Body of pancreas (tissue), 4 donors: ENCODE measurements at regions not wholly inside any gene's neighbourhood (a gene's known extent, or its start where the extent isn't known, plus 50 kb on each side); places are given as distances from the start of the nearest gene placed in this dataset.

Source experiments
- POLR2A ChIP-seq, 3 donors: fragments of 450-650 bp; IDR thresholded peaks; one replicate each; pipeline ENCODE4 v1.6.1; 2016; ENCODE audit warnings: antibody characterized with exemption in 3 of 3, mild to moderate bottlenecking in 2 of 3
- TF ChIP-seq, protein P1 (sequence below), 7 experiments: fragments of 450-650 bp in 4 of 7; fragments of 200-600 bp in 3 of 7; sonication (generic) in 3 of 7; IDR thresholded peaks; one replicate each; pipeline ENCODE4 v1.5.1; 2016 to 2019; ENCODE audit warnings: antibody characterized with exemption in 7 of 7

DNA sequence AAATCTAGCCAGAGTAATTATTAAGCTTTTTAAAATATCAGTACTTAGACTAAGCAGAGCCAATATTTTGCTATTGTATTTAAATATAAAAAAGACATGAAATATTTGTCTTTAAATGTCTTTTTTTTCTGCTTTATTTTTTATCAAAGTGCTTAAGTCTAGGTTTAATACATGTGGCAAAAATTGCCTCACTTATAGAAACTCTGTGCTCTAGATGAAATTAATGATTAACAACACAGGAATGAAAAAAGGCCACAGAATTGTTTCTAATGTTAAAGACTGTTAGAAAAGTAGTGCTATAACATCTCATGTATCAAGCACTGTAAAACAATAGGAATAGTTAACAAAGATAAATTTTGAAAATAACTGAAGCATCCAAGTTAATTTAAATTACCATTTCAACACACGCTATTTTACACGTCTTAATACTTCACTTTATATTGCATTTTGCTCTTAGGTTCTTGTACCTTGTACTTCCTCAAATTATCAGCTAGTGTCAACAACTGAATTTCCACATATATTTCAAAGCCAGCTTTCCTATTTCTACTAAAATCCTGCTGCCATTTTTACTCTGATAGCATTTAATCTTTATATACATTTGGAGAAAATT, 1515.1 kb downstream of the HACE1 start:
- TF ChIP-seq, protein P1, sequence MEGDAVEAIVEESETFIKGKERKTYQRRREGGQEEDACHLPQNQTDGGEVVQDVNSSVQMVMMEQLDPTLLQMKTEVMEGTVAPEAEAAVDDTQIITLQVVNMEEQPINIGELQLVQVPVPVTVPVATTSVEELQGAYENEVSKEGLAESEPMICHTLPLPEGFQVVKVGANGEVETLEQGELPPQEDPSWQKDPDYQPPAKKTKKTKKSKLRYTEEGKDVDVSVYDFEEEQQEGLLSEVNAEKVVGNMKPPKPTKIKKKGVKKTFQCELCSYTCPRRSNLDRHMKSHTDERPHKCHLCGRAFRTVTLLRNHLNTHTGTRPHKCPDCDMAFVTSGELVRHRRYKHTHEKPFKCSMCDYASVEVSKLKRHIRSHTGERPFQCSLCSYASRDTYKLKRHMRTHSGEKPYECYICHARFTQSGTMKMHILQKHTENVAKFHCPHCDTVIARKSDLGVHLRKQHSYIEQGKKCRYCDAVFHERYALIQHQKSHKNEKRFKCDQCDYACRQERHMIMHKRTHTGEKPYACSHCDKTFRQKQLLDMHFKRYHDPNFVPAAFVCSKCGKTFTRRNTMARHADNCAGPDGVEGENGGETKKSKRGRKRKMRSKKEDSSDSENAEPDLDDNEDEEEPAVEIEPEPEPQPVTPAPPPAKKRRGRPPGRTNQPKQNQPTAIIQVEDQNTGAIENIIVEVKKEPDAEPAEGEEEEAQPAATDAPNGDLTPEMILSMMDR (IDR thresholded peaks at IDR 0.05) = no peak
- no peak for TF ChIP-seq POLR2A (IDR thresholded peaks at IDR 0.05)
